ENCODE measurements at regions not wholly inside any gene's neighbourhood (a gene's known extent, or its start where the extent isn't known, plus 50 kb on each side); places are given as distances from the start of the nearest gene placed in this dataset.
"Not testable (repeated sequence)": the region's sequence is repeated elsewhere in the genome, so short reads cannot be mapped to it uniquely, and the experiment has no call there.

GRCh38 chr4:131459430-131460101 is 1689.5 kb upstream of the PCDH10 start:
- H3K4me3 ChIP-seq (ENCODE audit: low read depth, low read length), result no peak overlapping the region
- no peak for DNase-seq (ENCODE audit: low read depth)
- TF ChIP-seq CTCF (IDR thresholded peaks at IDR 0.05; ENCODE audit: insufficient read depth, low read length), result no peak

GRCh38 chr4:131470360-131470759 is 1678.7 kb upstream of the PCDH10 start:
- no peak overlapping the region for H3K4me3 ChIP-seq (ENCODE audit: low read depth, low read length)
- no peak for TF ChIP-seq CTCF (IDR thresholded peaks at IDR 0.05; ENCODE audit: insufficient read depth, low read length)
- DNase-seq (ENCODE audit: low read depth), result no peak

- H3K4me3 ChIP-seq (ENCODE audit: low read depth, low read length), result no peak overlapping the region
- TF ChIP-seq CTCF (IDR thresholded peaks at IDR 0.05; ENCODE audit: insufficient read depth, low read length), result no peak
- DNase-seq (ENCODE audit: low read depth), result no peak
Measured at GRCh38 chr4:131488772-131489171, 1660.3 kb upstream of the PCDH10 start.

GRCh38 chr4:131496211-131496610 is 1652.9 kb upstream of the PCDH10 start:
- not testable (repeated sequence) for DNase-seq (ENCODE audit: low read depth); H3K4me3 ChIP-seq (ENCODE audit: low read depth, low read length)

- DNase-seq (ENCODE audit: low read depth), result peak; percentile 33
- no peak overlapping the region for H3K4me3 ChIP-seq (ENCODE audit: low read depth, low read length)
- TF ChIP-seq CTCF (IDR thresholded peaks at IDR 0.05; ENCODE audit: insufficient read depth, low read length), result no peak
Measured at GRCh38 chr4:131499141-131499873, 1649.8 kb upstream of the PCDH10 start.

- no peak overlapping the region for H3K4me3 ChIP-seq (ENCODE audit: low read depth, low read length)
- peak; percentile 19 for DNase-seq (ENCODE audit: low read depth)
- TF ChIP-seq CTCF (IDR thresholded peaks at IDR 0.05; ENCODE audit: insufficient read depth, low read length), result no peak
Measured at GRCh38 chr4:131509521-131509920, 1639.6 kb upstream of the PCDH10 start.

GRCh38 chr4:131526686-131527085 is 1622.4 kb upstream of the PCDH10 start:
- DNase-seq (ENCODE audit: low read depth), result no peak
- H3K4me3 ChIP-seq (ENCODE audit: low read depth, low read length), result no peak overlapping the region
- TF ChIP-seq CTCF (IDR thresholded peaks at IDR 0.05; ENCODE audit: insufficient read depth, low read length), result no peak
